ENCODE measurements at regions not wholly inside any gene's neighbourhood (a gene's known extent, or its start where the extent isn't known, plus 50 kb on each side); places are given as distances from the start of the nearest gene placed in this dataset.

GRCh38 chr2:222049946-222050345 lies 248.9 kb downstream of the PAX3 start:
- Histone ChIP-seq H3K9ac (ENCODE audit: low read depth, low read length) (no peak overlapping the region), H3K9me3 (ENCODE audit: control insufficient read depth, insufficient read depth, low read length) (no peaks in the 10 kb centered on the region), H3K36me3 (ENCODE audit: insufficient read depth, low read length) (no peaks in the 10 kb centered on the region)

DNA sequence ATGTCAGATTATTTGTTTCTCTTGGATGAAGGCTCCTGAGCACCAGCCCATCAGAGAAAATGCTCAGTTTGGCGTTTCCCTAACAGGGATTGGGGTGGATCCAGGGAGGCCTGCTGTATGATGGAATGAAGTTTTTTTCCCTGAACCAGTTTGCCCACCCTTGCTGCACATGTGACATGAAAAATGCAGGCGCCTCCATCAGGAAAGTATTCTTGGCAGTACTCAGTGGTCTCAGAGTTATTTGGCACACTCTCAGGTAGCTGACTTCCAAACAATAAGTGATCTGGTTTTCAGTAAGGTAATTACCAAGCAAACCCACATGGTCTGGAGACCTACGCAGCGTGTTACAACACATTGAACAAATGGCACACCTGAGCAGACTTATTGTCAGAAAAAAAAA lies 254.9 kb downstream of the PAX3 start:
- Histone ChIP-seq H3K36me3 (ENCODE audit: insufficient read depth, low read length) (no peaks in the 10 kb centered on the region), H3K9ac (ENCODE audit: low read depth, low read length) (no peak overlapping the region), H3K9me3 (ENCODE audit: control insufficient read depth, insufficient read depth, low read length) (no peaks in the 10 kb centered on the region), H3K4me1 (ENCODE audit: insufficient read depth, low read length) (no peaks in the 10 kb centered on the region)

More at GRCh38 chr2:222049946-222050345, 248.9 kb downstream of the PAX3 start:
- peaks cover 6% of the 10 kb centered on the region; the same call in 1 of the 2 replicates for H3K4me1 ChIP-seq (ENCODE audit: insufficient read depth, low read length)

GRCh38 chr2:222042666-222043065 lies 256.1 kb downstream of the PAX3 start:
- Histone ChIP-seq H3K9me3 (ENCODE audit: control insufficient read depth, insufficient read depth, low read length) (no peaks in the 10 kb centered on the region), H3K36me3 (ENCODE audit: insufficient read depth, low read length) (no peaks in the 10 kb centered on the region), H3K9ac (ENCODE audit: low read depth, low read length) (no peak overlapping the region), H3K4me1 (ENCODE audit: insufficient read depth, low read length) (no peaks in the 10 kb centered on the region)

- no peaks in the 10 kb centered on the region for H3K36me3 ChIP-seq (ENCODE audit: insufficient read depth, low read length)
- no peaks in the 10 kb centered on the region for H3K4me1 ChIP-seq (ENCODE audit: insufficient read depth, low read length)
- no peaks in the 10 kb centered on the region for H3K9me3 ChIP-seq (ENCODE audit: control insufficient read depth, insufficient read depth, low read length)
- H3K9ac ChIP-seq (ENCODE audit: low read depth, low read length), result no peak overlapping the region
Observed at GRCh38 chr2:222040333-222040732, 258.5 kb downstream of the PAX3 start.

- H3K9me3 ChIP-seq (ENCODE audit: control insufficient read depth, insufficient read depth, low read length), result no peaks in the 10 kb centered on the region
- H3K4me1 ChIP-seq (ENCODE audit: insufficient read depth, low read length), result no peaks in the 10 kb centered on the region
- no peak overlapping the region for H3K9ac ChIP-seq (ENCODE audit: low read depth, low read length)
- no peaks in the 10 kb centered on the region for H3K36me3 ChIP-seq (ENCODE audit: insufficient read depth, low read length)
Observed at GRCh38 chr2:222039821-222040220, 259.0 kb downstream of the PAX3 start.

- Histone ChIP-seq H3K9me3 (ENCODE audit: control insufficient read depth, insufficient read depth, low read length) (no peaks in the 10 kb centered on the region), H3K4me1 (ENCODE audit: insufficient read depth, low read length) (no peaks in the 10 kb centered on the region), H3K9ac (ENCODE audit: low read depth, low read length) (no peak overlapping the region), H3K36me3 (ENCODE audit: insufficient read depth, low read length) (no peaks in the 10 kb centered on the region)
Observed at GRCh38 chr2:222038067-222038802, 260.6 kb downstream of the PAX3 start.

GRCh38 chr2:222037211-222037610 lies 261.6 kb downstream of the PAX3 start:
- no peaks in the 10 kb centered on the region for H3K4me1 ChIP-seq (ENCODE audit: insufficient read depth, low read length)
- no peak overlapping the region for H3K9ac ChIP-seq (ENCODE audit: low read depth, low read length)
- H3K36me3 ChIP-seq (ENCODE audit: insufficient read depth, low read length), result no peaks in the 10 kb centered on the region
- H3K9me3 ChIP-seq (ENCODE audit: control insufficient read depth, insufficient read depth, low read length), result no peaks in the 10 kb centered on the region

DNA sequence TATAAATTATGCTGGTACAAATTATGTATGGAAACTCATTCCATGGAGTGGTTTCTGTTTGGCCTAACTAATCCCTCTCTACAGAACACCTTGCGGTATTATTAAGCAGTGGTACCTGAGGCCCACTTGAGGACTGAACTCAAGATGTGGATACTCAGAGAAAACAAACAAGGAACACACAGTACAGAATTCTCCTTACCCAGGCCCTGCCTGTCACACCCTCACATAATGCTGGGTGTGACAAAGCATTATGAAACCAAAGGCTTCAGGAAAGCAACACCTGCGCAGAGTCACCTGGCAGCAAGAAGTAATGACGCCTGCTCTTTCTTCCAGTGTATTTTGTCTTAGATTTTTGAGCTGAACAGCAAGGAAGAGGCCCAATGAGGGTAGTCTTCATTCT lies 264.7 kb downstream of the PAX3 start:
- H3K9me3 ChIP-seq (ENCODE audit: control insufficient read depth, insufficient read depth, low read length), result no peaks in the 10 kb centered on the region; the same call in 1 of the 2 replicates
- H3K36me3 ChIP-seq (ENCODE audit: insufficient read depth, low read length), result no peaks in the 10 kb centered on the region
- H3K9ac ChIP-seq (ENCODE audit: low read depth, low read length), result no peak overlapping the region
- H3K4me1 ChIP-seq (ENCODE audit: insufficient read depth, low read length), result no peaks in the 10 kb centered on the region

- Histone ChIP-seq H3K4me1 (ENCODE audit: insufficient read depth, low read length) (no peaks in the 10 kb centered on the region), H3K9ac (ENCODE audit: low read depth, low read length) (no peak overlapping the region), H3K36me3 (ENCODE audit: insufficient read depth, low read length) (no peaks in the 10 kb centered on the region)
Observed at GRCh38 chr2:222033541-222033940, 265.3 kb downstream of the PAX3 start.

DNA sequence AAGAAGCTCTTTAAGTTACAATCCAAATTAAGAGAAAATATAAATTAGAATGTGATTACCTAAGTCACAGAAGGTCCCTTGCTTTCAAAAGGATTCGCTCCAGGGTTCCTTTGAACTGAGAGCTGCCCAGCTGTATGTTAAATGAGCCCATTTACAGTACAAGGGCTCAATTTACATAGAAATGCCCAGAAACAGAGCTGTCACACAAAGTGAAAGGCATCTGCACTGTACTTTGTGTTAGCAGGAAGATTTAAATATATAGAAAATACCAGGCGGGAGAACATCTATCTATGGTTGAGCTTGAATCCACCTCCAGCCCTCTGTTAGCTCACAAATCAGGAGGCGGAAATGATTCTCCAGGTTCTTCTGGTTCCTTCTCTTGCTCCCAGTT lies 272.9 kb downstream of the PAX3 start:
- no peak overlapping the region for H3K9ac ChIP-seq (ENCODE audit: low read depth, low read length)
- no peaks in the 10 kb centered on the region for H3K36me3 ChIP-seq (ENCODE audit: insufficient read depth, low read length)
- H3K9me3 ChIP-seq (ENCODE audit: control insufficient read depth, insufficient read depth, low read length), result no peaks in the 10 kb centered on the region; the same call in 1 of the 2 replicates

More at GRCh38 chr2:222033541-222033940, 265.3 kb downstream of the PAX3 start:
- no peaks in the 10 kb centered on the region; the same call in 1 of the 2 replicates for H3K9me3 ChIP-seq (ENCODE audit: control insufficient read depth, insufficient read depth, low read length)

GRCh38 chr2:222024932-222025880 lies 273.6 kb downstream of the PAX3 start:
- peaks cover 6% of the 10 kb centered on the region; the same call in 1 of the 2 replicates for H3K4me1 ChIP-seq (ENCODE audit: insufficient read depth, low read length)
- H3K9me3 ChIP-seq (ENCODE audit: control insufficient read depth, insufficient read depth, low read length), result no peaks in the 10 kb centered on the region; the same call in 1 of the 2 replicates
- H3K9ac ChIP-seq (ENCODE audit: low read depth, low read length), result peak overlapping the region; percentile 14; the same call in 1 of the 2 replicates

More for the DNA sequence above, 272.9 kb downstream of the PAX3 start:
- H3K4me1 ChIP-seq (ENCODE audit: insufficient read depth, low read length), result peaks cover 6% of the 10 kb centered on the region; the same call in 1 of the 2 replicates

GRCh38 chr2:222017252-222017850 lies 281.4 kb downstream of the PAX3 start:
- Histone ChIP-seq H3K9ac (ENCODE audit: low read depth, low read length) (no peak overlapping the region), H3K4me1 (ENCODE audit: insufficient read depth, low read length) (no peaks in the 10 kb centered on the region), H3K36me3 (ENCODE audit: insufficient read depth, low read length) (no peaks in the 10 kb centered on the region), H3K9me3 (ENCODE audit: control insufficient read depth, insufficient read depth, low read length) (no peaks in the 10 kb centered on the region)

More at GRCh38 chr2:222024932-222025880, 273.6 kb downstream of the PAX3 start:
- H3K36me3 ChIP-seq (ENCODE audit: insufficient read depth, low read length), result no peaks in the 10 kb centered on the region

DNA sequence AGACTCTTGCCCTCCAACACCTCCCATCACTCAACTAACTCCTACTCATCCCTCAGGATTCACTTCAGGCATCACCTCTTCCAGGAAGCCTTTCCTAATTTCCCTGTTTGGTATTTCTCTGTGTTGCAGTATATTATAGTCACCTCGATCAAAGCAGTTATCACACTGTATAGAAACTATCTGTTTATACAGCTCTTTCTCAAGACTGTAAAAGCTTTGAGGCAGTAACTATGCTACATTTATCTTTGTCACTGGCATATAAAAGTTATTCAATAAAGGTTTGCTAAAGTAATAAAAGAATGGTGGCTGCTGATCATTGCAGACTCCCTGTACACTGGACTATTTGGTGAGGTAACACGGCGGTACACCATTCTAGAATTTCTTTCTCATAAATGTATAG lies 284.9 kb downstream of the PAX3 start:
- H3K9me3 ChIP-seq (ENCODE audit: control insufficient read depth, insufficient read depth, low read length), result no peaks in the 10 kb centered on the region
- H3K9ac ChIP-seq (ENCODE audit: low read depth, low read length), result no peak overlapping the region
- no peaks in the 10 kb centered on the region for H3K4me1 ChIP-seq (ENCODE audit: insufficient read depth, low read length)
- no peaks in the 10 kb centered on the region for H3K36me3 ChIP-seq (ENCODE audit: insufficient read depth, low read length)

GRCh38 chr2:222000326-222000725 lies 298.5 kb downstream of the PAX3 start:
- Histone ChIP-seq H3K36me3 (ENCODE audit: insufficient read depth, low read length) (no peaks in the 10 kb centered on the region), H3K9me3 (ENCODE audit: control insufficient read depth, insufficient read depth, low read length) (no peaks in the 10 kb centered on the region; the same call in 1 of the 2 replicates), H3K4me1 (ENCODE audit: insufficient read depth, low read length) (peaks cover 10% of the 10 kb centered on the region; the same call in 1 of the 2 replicates), H3K9ac (ENCODE audit: low read depth, low read length) (no peak overlapping the region)
